ENCODE measurements at regions not wholly inside any gene's neighbourhood (a gene's known extent, or its start where the extent isn't known, plus 50 kb on each side); places are given as distances from the start of the nearest gene placed in this dataset.

DNA sequence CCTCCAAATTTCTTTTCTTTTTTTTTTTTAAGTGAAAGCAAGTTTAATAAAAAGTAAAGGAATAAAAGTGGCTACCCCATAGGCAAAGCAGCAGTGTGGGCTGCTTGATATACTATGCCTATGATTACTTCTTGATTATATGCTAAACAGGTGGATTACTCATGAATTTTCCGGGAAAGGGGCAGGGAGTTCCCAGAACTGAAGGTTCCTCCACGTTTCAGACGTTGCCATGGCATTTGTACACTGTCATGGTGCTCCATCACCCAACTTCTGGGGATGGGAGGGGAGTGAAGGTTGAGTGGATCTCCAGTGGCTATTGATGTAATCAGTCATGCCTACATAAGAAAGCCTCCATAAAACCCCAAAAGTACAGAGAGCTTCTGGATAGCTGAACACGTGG lies 176.2 kb downstream of the CYP26B1 start:
- TF ChIP-seq SIN3A (IDR thresholded peaks at IDR 0.05; ENCODE audit: borderline replicate concordance, insufficient read depth, low read depth, low read length) = no peak
- TF ChIP-seq, protein P1, sequence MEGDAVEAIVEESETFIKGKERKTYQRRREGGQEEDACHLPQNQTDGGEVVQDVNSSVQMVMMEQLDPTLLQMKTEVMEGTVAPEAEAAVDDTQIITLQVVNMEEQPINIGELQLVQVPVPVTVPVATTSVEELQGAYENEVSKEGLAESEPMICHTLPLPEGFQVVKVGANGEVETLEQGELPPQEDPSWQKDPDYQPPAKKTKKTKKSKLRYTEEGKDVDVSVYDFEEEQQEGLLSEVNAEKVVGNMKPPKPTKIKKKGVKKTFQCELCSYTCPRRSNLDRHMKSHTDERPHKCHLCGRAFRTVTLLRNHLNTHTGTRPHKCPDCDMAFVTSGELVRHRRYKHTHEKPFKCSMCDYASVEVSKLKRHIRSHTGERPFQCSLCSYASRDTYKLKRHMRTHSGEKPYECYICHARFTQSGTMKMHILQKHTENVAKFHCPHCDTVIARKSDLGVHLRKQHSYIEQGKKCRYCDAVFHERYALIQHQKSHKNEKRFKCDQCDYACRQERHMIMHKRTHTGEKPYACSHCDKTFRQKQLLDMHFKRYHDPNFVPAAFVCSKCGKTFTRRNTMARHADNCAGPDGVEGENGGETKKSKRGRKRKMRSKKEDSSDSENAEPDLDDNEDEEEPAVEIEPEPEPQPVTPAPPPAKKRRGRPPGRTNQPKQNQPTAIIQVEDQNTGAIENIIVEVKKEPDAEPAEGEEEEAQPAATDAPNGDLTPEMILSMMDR (IDR thresholded peaks at IDR 0.05) = no peak
